ENCODE measurements at regions not wholly inside any gene's neighbourhood (a gene's known extent, or its start where the extent isn't known, plus 50 kb on each side); places are given as distances from the start of the nearest gene placed in this dataset.

DNA sequence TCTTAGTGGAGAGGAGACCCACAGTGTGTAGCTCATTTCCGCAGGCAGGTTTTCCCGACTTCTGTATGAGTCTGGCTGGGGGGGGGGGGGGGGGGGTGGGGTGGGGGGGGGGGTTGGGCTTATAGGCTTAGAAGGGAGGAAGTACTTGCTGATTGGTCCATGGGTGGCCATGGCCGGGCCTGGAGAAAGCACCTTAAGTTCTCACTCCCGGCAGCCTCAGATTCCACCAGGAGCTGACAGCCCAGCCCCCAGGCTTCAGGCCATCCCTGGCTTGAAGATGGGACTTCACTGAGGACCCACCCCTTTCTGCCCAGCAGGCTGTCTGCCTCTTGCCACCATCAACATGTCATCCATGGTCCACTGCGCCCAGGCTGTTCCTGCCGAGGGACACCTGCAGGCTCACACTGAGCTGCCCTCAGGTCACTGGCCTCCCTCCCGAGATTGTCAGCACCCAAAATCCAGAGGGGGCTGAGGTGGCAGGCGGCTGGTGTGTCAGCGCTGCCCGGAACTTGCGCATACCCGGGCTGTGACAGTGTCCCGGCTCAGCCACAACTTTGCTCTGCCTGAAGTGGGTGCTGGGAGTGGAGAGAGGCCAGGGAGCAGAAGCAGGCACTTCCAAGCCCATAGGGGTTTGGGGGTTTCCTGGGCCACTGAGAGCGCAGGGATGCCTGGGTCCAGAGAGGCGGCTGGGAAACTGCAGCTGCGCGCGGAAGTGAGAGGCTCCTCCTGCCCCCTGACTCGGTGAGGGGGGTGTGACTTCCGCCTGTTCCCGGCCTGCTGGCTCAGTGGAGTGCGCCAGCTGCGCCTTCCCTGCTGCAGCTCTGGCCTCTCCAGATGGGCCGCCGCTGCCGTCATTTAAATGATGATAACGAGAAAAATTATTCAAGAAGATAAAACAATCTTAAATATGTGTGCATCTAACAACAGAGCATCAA is 256.1 kb downstream of the RPRM start:
- peaks cover 0 to 24% (median 0%) of the 10 kb centered on the region in 3 donors for H3K9me3 ChIP-seq (ENCODE audit: control extremely low read depth in 1 of 3, control insufficient read depth in 2 of 3, insufficient read depth in 1 of 3, low read length in 2 of 3)
- 96% methylated on average over 18 of the region's 27 CpGs for WGBS (ENCODE audit: insufficient coverage)
- no peak overlapping the region for H3K4me2 ChIP-seq (replicated peaks; ENCODE audit: low read depth, low read length, poor library complexity, severe bottlenecking)
- H3K79me2 ChIP-seq (ENCODE audit: control insufficient read depth, insufficient read depth, low read length) = no peaks in the 10 kb centered on the region
- ChIA-PET POLR2A (no interaction called here), CTCF (no interaction called here)
- H2AFZ ChIP-seq (ENCODE audit: insufficient read depth, low read depth, low read length, poor library complexity, severe bottlenecking) = no peak overlapping the region
- no peaks in the 10 kb centered on the region for H3K4me1 ChIP-seq (ENCODE audit: control insufficient read depth in 2 of 2, insufficient read depth in 2 of 2, low read length in 2 of 2)
- H3K27me3 ChIP-seq (replicated peaks in 1 of 4; ENCODE audit: control extremely low read depth in 1 of 4, control insufficient read depth in 3 of 4, insufficient read depth in 4 of 4, low read length in 3 of 4) = no peaks in the 10 kb centered on the region
- no peak for DNase-seq
- Mint-ChIP-seq H3K4me1 (no peaks in the 10 kb centered on the region), H3K9me3 (ENCODE audit: insufficient read depth) (peaks cover 2% of the 10 kb centered on the region), H3K27me3 (no peaks in the 10 kb centered on the region), H3K27ac (no peak overlapping the region), H3K4me3 (no peak overlapping the region)
- H3K9ac ChIP-seq (ENCODE audit: low read length) = no peak overlapping the region
- intact Hi-C loops (cut with micrococcal nuclease) = no loop called here
- TF ChIP-seq EZH2 (IDR thresholded peaks at IDR 0.05; ENCODE audit: borderline replicate concordance, insufficient read depth, low read depth, low read length, poor library complexity, severe bottlenecking) = no peak
- no peak overlapping the region for H3K27ac ChIP-seq (ENCODE audit: low read length in 2 of 2)
- H3K4me3 ChIP-seq (ENCODE audit: control extremely low read depth in 1 of 5, extremely low read depth in 1 of 5, insufficient read depth in 1 of 5, low read depth in 2 of 5, low read length in 4 of 5) = no peak overlapping the region
- ATAC-seq (ENCODE audit: low read depth) = no peak
- no peaks in the 10 kb centered on the region for H4K20me1 ChIP-seq (ENCODE audit: control insufficient read depth, insufficient read depth, low read length, poor library complexity, severe bottlenecking)
- H3K36me3 ChIP-seq (replicated peaks in 1 of 2; ENCODE audit: control extremely low read depth in 1 of 2, control insufficient read depth in 1 of 2, extremely low read depth in 1 of 2, insufficient read depth in 2 of 2, low read length in 1 of 2) = no peaks in the 10 kb centered on the region

DNA sequence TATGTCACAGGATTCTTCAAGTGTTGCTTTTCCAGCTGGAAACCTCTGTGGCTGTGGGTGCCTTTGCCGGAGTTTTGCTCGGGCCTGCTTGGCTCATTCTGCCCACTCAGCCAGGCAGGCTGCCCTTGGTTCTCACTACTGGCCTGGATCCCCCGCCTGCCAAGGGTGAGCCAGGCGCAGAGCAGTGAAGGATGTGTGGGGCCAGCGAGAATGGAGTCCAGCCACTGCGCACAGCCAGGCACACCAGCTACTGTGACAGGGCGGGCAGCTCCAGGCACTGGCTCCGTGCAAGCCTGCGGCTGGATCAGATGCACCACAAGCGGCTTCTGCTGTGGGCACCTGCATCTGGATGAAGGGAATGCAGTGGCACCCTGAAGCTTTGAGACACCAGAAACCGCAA is 257.1 kb downstream of the RPRM start:
- Mint-ChIP-seq H3K4me1 (no peaks in the 10 kb centered on the region), H3K4me3 (no peak overlapping the region), H3K27me3 (no peaks in the 10 kb centered on the region), H3K27ac (no peak overlapping the region), H3K9me3 (ENCODE audit: insufficient read depth) (peaks cover 2% of the 10 kb centered on the region)
- WGBS (ENCODE audit: insufficient coverage) = 98% methylated on average over 10 of the region's 11 CpGs
- DNase-seq = no peak
- Histone ChIP-seq H4K20me1 (ENCODE audit: control insufficient read depth, insufficient read depth, low read length, poor library complexity, severe bottlenecking) (no peaks in the 10 kb centered on the region), H3K27me3 (replicated peaks in 1 of 4; ENCODE audit: control extremely low read depth in 1 of 4, control insufficient read depth in 3 of 4, insufficient read depth in 4 of 4, low read length in 3 of 4) (no peaks in the 10 kb centered on the region), H3K9me3 (ENCODE audit: control extremely low read depth in 1 of 3, control insufficient read depth in 2 of 3, insufficient read depth in 1 of 3, low read length in 2 of 3) (peaks cover 0 to 24% (median 0%) of the 10 kb centered on the region in 3 donors), H3K4me1 (ENCODE audit: control insufficient read depth in 2 of 2, insufficient read depth in 2 of 2, low read length in 2 of 2) (no peaks in the 10 kb centered on the region), H3K4me2 (replicated peaks; ENCODE audit: low read depth, low read length, poor library complexity, severe bottlenecking) (no peak overlapping the region), H3K36me3 (replicated peaks in 1 of 2; ENCODE audit: control extremely low read depth in 1 of 2, control insufficient read depth in 1 of 2, extremely low read depth in 1 of 2, insufficient read depth in 2 of 2, low read length in 1 of 2) (no peaks in the 10 kb centered on the region), H3K9ac (ENCODE audit: low read length) (no peak overlapping the region), H3K27ac (ENCODE audit: low read length in 2 of 2) (no peak overlapping the region), H3K4me3 (ENCODE audit: control extremely low read depth in 1 of 5, extremely low read depth in 1 of 5, insufficient read depth in 1 of 5, low read depth in 2 of 5, low read length in 4 of 5) (no peak overlapping the region), H3K79me2 (ENCODE audit: control insufficient read depth, insufficient read depth, low read length) (no peaks in the 10 kb centered on the region), H2AFZ (ENCODE audit: insufficient read depth, low read depth, low read length, poor library complexity, severe bottlenecking) (no peak overlapping the region)
- ChIA-PET CTCF (no interaction called here), POLR2A (no interaction called here)
- no peak for ATAC-seq (ENCODE audit: low read depth)
- intact Hi-C loops (cut with micrococcal nuclease) = no loop called here
- TF ChIP-seq, protein P1, sequence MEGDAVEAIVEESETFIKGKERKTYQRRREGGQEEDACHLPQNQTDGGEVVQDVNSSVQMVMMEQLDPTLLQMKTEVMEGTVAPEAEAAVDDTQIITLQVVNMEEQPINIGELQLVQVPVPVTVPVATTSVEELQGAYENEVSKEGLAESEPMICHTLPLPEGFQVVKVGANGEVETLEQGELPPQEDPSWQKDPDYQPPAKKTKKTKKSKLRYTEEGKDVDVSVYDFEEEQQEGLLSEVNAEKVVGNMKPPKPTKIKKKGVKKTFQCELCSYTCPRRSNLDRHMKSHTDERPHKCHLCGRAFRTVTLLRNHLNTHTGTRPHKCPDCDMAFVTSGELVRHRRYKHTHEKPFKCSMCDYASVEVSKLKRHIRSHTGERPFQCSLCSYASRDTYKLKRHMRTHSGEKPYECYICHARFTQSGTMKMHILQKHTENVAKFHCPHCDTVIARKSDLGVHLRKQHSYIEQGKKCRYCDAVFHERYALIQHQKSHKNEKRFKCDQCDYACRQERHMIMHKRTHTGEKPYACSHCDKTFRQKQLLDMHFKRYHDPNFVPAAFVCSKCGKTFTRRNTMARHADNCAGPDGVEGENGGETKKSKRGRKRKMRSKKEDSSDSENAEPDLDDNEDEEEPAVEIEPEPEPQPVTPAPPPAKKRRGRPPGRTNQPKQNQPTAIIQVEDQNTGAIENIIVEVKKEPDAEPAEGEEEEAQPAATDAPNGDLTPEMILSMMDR (IDR thresholded peaks at IDR 0.05) = no peak
- no peak for TF ChIP-seq EZH2 (IDR thresholded peaks at IDR 0.05; ENCODE audit: borderline replicate concordance, insufficient read depth, low read depth, low read length, poor library complexity, severe bottlenecking)
